GM18507 (cell line): ENCODE measurements at regions not wholly inside any gene's neighbourhood (a gene's known extent, or its start where the extent isn't known, plus 50 kb on each side); places are given as distances from the start of the nearest gene placed in this dataset.

Experiments
- DNase-seq: peaks from one replicate; pipeline ENCODE4 v3.0.0; 2011; ENCODE audit warnings: low read depth; ENCODE audit not compliant: insufficient read length; ENCODE audit errors: extremely low spot score
- FAIRE-seq: peaks from 2 replicates; lab custom pipeline; 2011; peaks lifted over from hg19 to GRCh38; lab: Jason Lieb, UNC

- FAIRE-seq, result no peak
Measured at GRCh38 chr1:87191646-87192045, 137.0 kb upstream of the LMO4 start.

GRCh38 chr1:87194271-87194774 is 134.4 kb upstream of the LMO4 start:
- FAIRE-seq (no peak), DNase-seq (no peak)

More at GRCh38 chr1:87191646-87192045, 137.0 kb upstream of the LMO4 start:
- DNase-seq, result no peak

DNA sequence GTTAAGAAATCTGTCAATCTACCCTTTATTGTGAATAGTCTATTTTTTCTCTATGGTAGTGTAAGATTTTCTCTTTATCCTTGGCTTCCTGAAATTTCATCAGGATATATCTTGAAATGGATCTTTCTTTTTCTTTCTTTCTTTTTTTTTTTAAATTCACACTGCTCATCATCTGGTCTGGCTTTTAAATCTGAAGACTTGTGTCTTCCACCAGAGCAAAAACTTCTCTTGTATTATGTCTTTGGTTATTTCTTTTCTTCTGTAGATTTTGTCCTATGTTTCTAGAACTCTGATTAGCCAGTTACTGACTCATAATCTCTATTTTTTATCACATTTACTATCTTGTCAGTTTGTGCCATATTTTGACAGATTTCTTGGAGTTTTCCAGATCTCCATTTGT is 133.8 kb upstream of the LMO4 start:
- FAIRE-seq (no peak), DNase-seq (no peak)

DNA sequence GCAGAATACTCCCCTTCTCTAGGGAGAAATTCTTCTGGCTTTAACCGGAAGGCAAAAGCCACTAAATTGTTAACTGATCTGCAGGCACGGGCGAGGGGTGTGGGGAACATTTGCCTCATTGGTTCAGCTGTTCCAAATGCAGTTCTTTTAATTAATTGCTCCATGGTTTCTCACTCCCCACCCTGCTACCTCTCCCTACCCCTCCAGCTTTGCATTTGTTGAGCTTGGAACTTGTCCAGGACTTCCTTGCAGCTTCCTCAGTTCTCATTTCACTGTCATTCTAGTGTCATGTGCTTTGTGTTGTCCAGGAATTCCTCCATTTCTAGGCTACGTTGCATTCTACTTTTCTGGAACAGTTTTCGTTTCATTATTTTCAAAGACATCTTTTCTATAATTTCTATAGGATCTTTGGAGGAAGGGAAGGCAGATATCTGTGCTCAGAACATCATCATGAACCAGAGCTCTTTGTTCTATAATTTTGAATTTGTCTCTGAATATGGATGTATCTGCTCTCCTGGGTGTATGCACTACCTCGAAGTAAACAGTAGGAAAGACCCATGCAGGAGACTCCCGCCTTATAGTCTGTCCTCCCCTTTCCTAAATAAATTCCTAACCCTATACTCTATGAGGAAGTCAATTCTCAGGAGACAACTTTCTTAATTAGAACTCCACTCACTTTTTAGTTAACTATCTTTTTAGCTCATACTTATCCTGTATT is 132.4 kb upstream of the LMO4 start:
- DNase-seq (no peak), FAIRE-seq (no peak)

DNA sequence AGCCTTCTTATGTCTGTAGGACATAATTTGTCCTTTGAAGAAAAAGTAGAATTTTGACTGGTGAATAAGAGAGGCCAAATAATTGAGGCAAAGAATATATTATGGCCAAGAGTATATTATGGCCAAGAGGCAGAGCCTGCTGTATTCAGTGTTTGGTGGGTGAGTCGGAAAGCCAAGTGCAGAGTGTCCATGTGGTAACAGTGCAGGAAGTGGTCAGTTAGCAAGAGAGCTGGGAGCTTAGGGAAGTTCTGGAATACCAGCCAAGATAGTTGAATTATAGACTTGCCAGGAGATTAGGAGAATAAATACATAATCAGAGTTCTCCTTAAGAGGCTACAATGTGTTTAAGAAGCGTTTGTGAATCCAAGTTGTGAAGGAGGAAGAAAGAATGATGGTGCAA is 131.5 kb upstream of the LMO4 start:
- DNase-seq (no peak), FAIRE-seq (no peak)

GRCh38 chr1:87197641-87198040 is 131.0 kb upstream of the LMO4 start:
- DNase-seq (no peak), FAIRE-seq (no peak)

DNA sequence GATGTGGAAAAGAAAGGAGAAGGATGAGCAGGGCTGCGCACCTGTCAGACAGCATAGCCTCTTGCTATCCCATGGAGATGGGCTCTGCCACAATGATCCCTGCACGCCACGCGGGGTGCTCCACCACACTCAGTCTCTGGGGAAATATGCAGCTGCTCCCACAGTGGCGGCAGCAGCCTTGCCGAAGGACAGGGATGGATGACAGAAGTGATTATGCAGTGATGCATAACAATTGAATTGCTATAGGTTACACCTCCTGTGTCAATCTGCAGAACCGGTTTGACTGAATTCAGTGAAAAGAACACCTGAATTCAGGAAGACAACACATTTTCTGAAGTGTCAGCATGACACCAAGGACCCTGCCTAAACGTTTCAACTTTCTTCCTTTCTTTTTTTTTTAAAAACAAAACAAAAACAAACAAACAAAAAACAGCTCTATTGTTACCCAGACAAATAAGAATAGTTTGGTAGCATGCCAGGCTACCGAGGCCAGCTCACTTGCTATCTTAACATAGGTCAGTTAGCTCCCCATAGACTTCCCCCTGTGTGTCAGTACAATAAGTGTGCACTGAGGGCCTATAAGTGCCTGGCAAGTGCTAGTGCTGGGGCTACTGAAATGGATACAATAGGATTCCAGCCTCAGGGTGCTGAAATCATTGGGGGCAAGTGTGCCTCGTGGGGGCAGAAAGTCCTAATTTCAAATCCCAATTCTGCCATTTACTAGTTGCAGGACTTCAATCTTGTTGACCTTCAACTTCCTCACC is 127.6 kb upstream of the LMO4 start:
- DNase-seq (no peak), FAIRE-seq (no peak)

- FAIRE-seq (no peak), DNase-seq (no peak)
Measured at GRCh38 chr1:87201768-87202167, 126.9 kb upstream of the LMO4 start.

- no peak for DNase-seq
- FAIRE-seq, result peak; percentile 5
Measured at GRCh38 chr1:87202451-87202850, 126.2 kb upstream of the LMO4 start.

- DNase-seq (no peak), FAIRE-seq (peak; percentile 87)
Measured at GRCh38 chr1:87202922-87203655, 125.6 kb upstream of the LMO4 start.

GRCh38 chr1:87203904-87204303 is 124.8 kb upstream of the LMO4 start:
- DNase-seq (no peak), FAIRE-seq (no peak)

GRCh38 chr1:87204441-87204840 is 124.2 kb upstream of the LMO4 start:
- DNase-seq (no peak), FAIRE-seq (no peak)

DNA sequence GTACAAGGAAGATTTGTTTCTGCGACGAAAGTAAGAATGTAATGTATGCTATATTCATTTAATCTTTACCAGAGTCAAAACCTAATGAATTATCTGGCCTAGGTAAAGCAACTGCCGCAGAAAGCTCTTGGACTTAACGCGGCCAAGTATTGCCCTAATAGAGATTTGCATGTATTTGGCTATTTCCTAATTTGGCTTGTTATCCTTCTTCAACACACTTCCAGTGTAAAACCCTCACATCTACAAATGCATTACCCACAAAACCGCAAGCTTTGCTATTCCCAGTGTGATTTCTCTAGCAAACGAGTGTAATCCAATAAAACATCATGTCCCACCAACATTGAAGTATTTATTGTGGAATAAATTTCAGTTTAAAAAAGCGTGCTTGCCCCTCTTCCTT is 123.8 kb upstream of the LMO4 start:
- FAIRE-seq, result no peak
- DNase-seq, result no peak

DNA sequence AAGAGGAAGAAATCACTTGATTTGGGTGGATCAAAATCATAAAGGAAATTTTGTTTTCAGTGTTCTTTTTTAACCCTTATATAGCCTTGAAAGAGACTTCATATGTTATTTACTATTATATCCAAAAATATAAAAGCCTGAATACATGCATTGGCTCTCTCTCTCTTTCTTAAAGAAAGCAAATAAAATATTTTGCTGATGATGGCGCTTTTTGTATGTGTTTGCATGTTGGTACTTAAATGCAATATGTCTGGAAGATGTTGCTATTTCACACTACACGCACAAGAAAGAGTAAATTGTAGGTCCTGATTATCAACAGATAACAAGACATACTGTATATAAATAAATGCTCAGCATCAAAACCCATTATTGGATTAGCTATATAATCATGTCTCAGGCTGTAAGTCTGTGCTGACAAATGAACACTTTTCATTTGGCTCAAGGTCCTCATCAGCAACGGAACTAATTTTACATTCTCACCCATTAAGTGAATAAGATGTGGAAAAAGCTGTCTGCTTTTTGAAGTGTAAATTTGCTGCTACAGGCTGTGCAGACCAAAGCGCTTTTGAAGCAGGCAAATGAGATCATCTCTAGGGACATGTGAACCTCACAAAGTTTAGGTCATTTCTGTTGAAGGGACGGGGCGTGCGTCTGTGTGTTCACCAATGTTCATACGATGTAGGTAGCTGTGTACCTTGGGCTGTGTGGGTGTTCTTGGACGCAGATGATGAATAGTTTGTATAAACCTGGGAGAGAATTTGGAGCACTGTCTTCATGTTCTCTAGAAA is 122.4 kb upstream of the LMO4 start:
- FAIRE-seq, result no peak
- no peak for DNase-seq

DNA sequence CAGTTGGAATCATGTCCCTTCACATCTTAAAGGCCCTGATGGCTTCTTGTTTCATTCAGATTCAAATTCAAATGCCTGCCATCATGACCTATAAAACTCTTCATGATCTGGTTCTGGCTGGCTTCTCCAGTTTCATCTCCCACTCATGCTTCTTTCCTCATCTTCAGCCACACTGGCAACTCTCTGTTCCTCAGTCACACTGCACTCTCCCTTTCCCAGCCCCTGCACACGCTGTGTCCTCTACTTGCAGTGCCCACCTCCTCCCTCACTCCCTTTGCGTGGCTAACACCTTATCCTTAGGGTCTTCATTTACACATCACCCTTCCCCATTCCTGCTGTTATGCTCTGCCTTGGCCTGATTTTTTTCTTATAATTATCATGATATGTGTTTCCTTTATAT is 120.6 kb upstream of the LMO4 start:
- no peak for FAIRE-seq

GRCh38 chr1:87208931-87209330 is 119.7 kb upstream of the LMO4 start:
- FAIRE-seq (peak; percentile 36), DNase-seq (no peak)

More for the DNA sequence above, 120.6 kb upstream of the LMO4 start:
- DNase-seq, result no peak

DNA sequence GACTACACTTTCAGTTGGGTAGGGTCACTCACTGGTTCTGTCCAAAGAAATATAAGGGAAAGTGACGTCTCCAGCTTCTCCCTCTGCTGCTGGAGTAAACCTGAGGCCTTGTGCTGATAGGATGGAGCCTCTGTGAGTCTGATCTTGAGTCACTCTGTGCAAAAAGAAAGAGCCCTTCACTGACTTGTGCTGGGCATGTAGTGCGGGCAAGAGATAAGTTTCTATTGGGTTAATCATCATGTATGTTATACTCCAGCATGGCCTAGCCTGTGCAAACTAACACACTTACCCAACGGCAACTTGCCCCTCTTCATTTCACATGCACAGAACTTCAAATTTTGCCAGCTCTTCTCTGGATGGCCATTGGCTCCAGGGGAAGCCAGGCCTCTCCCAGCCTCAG is 118.5 kb upstream of the LMO4 start:
- no peak for FAIRE-seq
- no peak for DNase-seq

DNA sequence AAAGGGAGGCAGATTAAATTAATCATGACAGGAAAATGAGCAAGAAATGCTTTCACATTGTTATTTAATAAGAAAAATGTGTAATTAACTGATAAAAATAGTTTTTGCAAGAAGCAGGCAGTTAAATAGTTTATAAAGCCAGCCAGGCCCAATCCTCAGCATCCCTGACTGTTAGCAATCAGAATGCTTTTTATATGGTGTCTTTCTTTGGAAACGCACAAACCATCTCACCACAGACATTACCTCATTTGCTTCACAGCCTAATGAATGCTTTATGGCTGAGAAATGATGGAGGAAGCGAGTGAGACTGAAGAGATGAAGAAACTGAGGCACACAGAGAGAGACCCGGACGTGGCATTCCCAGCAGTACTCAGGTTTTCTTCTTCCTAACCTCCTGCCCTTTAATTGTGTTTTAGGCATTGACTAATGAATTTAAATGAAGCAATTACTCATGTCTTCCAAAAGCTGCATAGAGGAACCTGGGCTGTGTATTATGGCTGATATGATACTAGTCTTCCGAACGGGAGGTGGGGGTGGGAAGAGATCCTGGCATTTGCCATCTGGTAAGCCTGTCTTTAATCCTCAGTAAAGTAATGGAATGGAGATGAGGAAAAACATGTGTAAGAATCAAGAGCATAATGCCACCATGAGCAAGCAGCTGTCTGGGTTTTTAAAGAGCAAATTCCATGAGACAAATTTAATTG is 116.1 kb upstream of the LMO4 start:
- FAIRE-seq (no peak), DNase-seq (no peak)

- FAIRE-seq (no peak), DNase-seq (no peak)
Measured at GRCh38 chr1:87213135-87213515, 115.6 kb upstream of the LMO4 start.
